Fibroblast of the aortic adventitia (primary cell): ENCODE measurements at regions not wholly inside any gene's neighbourhood (a gene's known extent, or its start where the extent isn't known, plus 50 kb on each side); places are given as distances from the start of the nearest gene placed in this dataset.
A peak's percentile ranks its signal among the peaks of the same experiment; 100 is the strongest.
"Not testable (repeated sequence)": the region's sequence is repeated elsewhere in the genome, so short reads cannot be mapped to it uniquely, and the experiment has no call there.

Source experiments
- DNase-seq: peaks from one replicate; pipeline ENCODE4 v3.0.0-alpha.2; 2010; ENCODE audit warnings: low read depth
- H3K4me3 ChIP-seq: 2 replicates; pipeline ENCODE4 v1.5.1; 2011; ENCODE audit warnings: low read depth, mild to moderate bottlenecking, control low read depth, low read length, moderate library complexity
- CTCF ChIP-seq: IDR thresholded peaks from 2 replicates; pipeline ENCODE4 v1.5.1; 2011; ENCODE audit warnings: mild to moderate bottlenecking, low read length, control low read depth, inconsistent platforms; ENCODE audit not compliant: insufficient read depth

DNA sequence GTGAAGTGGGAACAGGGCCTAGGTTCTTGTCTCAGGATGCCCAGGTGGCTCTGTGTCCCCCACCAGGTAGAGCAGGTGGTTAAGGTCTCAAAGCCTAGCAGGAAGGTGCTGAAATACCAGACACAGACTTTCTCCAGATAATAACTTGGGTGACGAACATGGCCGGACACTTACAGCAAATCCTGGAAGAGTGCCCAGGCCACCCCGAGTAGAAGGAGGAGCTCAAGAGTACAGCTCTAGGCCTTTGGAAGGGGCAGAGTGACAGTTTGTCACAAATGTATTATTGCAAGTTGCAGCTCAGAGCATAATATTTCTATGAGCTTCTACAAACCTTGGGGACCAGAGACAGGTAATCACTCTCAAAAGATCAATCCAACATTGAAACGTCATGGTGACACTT, 251.6 kb upstream of the SOX4 start:
- DNase-seq, result no peak
- TF ChIP-seq CTCF, result no peak
- no peak overlapping the region for H3K4me3 ChIP-seq

- TF ChIP-seq CTCF, result no peak
- no peak overlapping the region for H3K4me3 ChIP-seq
- DNase-seq, result no peak
Observed at GRCh38 chr6:21342501-21342900, 251.1 kb upstream of the SOX4 start.

GRCh38 chr6:21345704-21346103, 247.8 kb upstream of the SOX4 start:
- DNase-seq, H3K4me3 ChIP-seq: not testable (repeated sequence)

GRCh38 chr6:21348146-21348503, 245.4 kb upstream of the SOX4 start:
- TF ChIP-seq CTCF, result no peak
- no peak for DNase-seq
- H3K4me3 ChIP-seq, result no peak overlapping the region

DNA sequence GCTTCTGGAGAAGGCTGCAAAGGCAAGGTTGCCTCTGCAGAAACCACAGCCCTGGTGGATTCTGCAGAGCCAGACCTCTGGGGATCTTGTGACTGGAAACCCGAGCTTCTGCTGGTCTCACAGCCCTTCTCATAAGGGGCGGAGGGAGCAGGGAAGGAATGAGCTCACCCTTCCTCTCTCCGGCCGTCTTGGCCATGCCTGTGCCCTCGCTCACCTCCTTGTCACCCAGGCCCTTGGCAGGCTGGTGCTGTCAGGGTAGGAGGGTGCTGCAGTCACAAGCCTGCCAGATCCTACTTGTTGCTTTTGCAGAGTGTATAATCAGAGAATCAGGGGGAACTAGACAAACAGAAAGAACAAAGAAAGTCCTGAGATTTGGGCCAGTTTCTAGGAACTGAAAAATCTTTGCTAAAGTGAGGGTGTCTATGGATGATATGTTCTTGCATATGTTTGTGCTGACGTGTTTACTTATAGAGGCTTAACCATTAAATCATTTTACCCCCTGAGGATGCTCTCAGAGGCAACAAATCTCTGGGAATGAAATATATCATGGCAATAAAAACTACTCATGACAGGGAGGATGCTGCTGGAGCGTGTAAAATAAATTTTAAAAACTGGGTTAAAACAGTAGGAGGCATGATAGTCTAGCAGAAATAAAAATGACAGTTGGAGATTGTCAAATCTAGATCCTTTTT, 244.9 kb upstream of the SOX4 start:
- peak; percentile 42 for DNase-seq
- H3K4me3 ChIP-seq, result peak overlapping the region; percentile 31
- TF ChIP-seq CTCF, result no peak

DNA sequence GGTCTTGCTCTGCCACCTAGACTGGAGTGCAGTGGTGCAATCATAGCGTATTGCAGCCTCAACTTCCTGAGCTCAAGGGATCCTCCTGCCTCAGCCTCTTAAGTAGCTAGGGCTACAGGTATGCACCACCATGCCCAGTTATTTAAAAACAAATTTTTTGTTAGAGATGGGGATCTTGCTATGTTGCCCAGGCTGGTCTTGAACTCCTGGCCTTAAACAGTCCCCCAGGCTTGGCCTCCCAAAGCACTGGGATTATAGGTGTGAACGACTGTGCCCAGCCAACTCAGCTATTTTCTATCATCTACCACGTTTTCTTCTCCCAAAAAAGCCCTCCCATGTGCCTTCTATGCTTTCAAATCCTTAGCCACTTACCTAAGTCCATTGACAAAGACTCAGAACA, 243.7 kb upstream of the SOX4 start:
- no peak for TF ChIP-seq CTCF
- H3K4me3 ChIP-seq, result no peak overlapping the region
- no peak for DNase-seq

DNA sequence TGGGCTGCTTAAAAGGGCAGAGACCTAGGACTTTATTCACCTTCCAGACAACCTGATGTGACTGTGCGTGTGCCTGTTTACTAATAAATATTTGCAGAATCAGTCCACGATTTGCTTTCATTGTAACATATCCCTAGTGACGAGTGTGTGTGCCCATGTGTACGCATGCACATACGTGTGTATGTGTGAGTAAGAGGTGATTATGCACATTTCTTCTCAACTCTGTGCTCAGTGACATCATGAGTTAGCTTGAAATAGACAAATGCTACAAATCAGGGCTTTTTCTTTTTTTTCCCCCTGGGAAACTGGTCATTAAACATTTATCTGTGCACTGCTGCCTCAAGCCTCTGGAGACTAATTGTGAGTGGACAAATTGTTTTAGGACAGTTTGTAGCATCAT, 242.6 kb upstream of the SOX4 start:
- TF ChIP-seq CTCF, result no peak
- no peak for DNase-seq
- no peak overlapping the region for H3K4me3 ChIP-seq
